HEK293 (cell line): ENCODE measurements at regions not wholly inside any gene's neighbourhood (a gene's known extent, or its start where the extent isn't known, plus 50 kb on each side); places are given as distances from the start of the nearest gene placed in this dataset.

Experiments used
- BCL11A ChIP-seq: fragments of 450-650 bp; formaldehyde crosslinking; IDR thresholded peaks from 2 replicates; pipeline ENCODE4 v1.5.1; 2016; ENCODE audit warnings: low read depth, missing biosample characterization, missing genetic modification characterization
- CTCF ChIP-seq: fragments of 450-650 bp; formaldehyde crosslinking; IDR thresholded peaks from 2 replicates; pipeline ENCODE4 v1.5.1; 2016; ENCODE audit warnings: missing biosample characterization, missing genetic modification characterization
- REST ChIP-seq: fragments of 450-650 bp; formaldehyde crosslinking; IDR thresholded peaks from 2 replicates; pipeline ENCODE4 v1.5.1; 2016; ENCODE audit warnings: missing biosample characterization, missing genetic modification characterization
- ZEB2 ChIP-seq: fragments of 450-650 bp; formaldehyde crosslinking; IDR thresholded peaks from 2 replicates; pipeline ENCODE4 v1.5.1; 2016; ENCODE audit warnings: missing biosample characterization, missing genetic modification characterization
- ZNF138 ChIP-seq: fragments of 450-650 bp; formaldehyde crosslinking; IDR thresholded peaks from 2 replicates; pipeline ENCODE4 v1.5.1; 2016; ENCODE audit warnings: missing biosample characterization, missing genetic modification characterization, borderline replicate concordance

- TF ChIP-seq ZNF138 (no peak), BCL11A (tag by site-specific recombination) (no peak), CTCF (tag by site-specific recombination) (no peak), REST (tag by site-specific recombination) (no peak), ZEB2 (no peak)
Observed at GRCh38 chr14:94875256-94875655, 105.3 kb upstream of the GSC start.
